LNCaP clone FGC (cell line): ENCODE measurements at regions not wholly inside any gene's neighbourhood (a gene's known extent, or its start where the extent isn't known, plus 50 kb on each side); places are given as distances from the start of the nearest gene placed in this dataset.

Experiments used
- DNase-seq: peaks from one replicate; pipeline ENCODE4 v3.0.0-alpha.2; 2011; ENCODE audit warnings: low read depth
- H3K4me3 ChIP-seq: 2 replicates; pipeline ENCODE4 v1.5.1; 2011; ENCODE audit warnings: mild to moderate bottlenecking, low read depth, low read length, control low read depth
- CTCF ChIP-seq: IDR thresholded peaks from 2 replicates; pipeline ENCODE4 v1.5.1; 2012; ENCODE audit warnings: mild to moderate bottlenecking; ENCODE audit not compliant: control insufficient read depth, insufficient read depth; ENCODE audit errors: extremely low read depth

GRCh38 chr12:89250213-89250612, 102.1 kb downstream of the DUSP6 start:
- H3K4me3 ChIP-seq = no peak overlapping the region
- no peak for TF ChIP-seq CTCF
- no peak for DNase-seq

DNA sequence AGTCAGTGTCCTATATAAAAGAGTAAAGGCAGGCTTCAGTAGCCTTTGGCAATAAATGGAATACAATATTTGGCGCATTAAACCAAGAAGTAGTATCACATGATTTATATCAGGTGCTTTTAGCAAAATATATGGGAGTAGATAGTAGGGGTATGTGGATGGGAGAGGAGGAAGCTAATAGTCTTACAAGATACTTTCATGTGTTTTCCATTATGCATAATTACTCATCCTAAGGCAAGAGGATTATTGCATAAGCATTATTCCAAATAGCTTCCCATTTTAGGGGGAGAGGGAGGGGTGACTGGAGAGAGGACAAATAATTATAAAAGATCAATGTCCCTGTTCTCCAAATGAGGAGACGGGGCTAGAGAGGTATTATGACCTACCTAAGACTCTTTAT, 104.3 kb downstream of the DUSP6 start:
- TF ChIP-seq CTCF = no peak
- H3K4me3 ChIP-seq = no peak overlapping the region
- DNase-seq = no peak

GRCh38 chr12:89247541-89247942, 104.8 kb downstream of the DUSP6 start:
- DNase-seq = no peak
- H3K4me3 ChIP-seq = no peak overlapping the region
- no peak for TF ChIP-seq CTCF

GRCh38 chr12:89245090-89245489, 107.2 kb downstream of the DUSP6 start:
- DNase-seq = no peak
- no peak overlapping the region for H3K4me3 ChIP-seq
- no peak for TF ChIP-seq CTCF

DNA sequence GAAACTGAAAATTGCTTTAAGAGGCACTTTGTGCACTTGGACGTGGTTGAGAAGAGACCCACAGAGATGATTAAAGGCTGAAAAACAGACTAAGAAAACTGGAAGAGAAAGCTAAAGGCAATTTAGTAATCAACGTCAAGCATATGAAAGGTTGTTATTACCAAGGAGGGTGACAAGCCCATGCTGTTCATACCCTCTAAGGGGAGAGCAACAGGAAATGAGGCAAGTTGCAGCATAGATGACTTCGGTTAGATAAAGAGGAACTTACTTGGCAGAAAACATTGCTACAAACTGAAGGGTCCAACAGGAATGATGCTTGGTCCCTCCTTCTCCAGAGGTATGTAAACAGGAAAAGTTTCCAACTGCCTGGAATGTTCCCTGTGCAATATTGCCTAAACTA, 107.8 kb downstream of the DUSP6 start:
- H3K4me3 ChIP-seq = no peak overlapping the region
- no peak for DNase-seq
- TF ChIP-seq CTCF = no peak

- TF ChIP-seq CTCF = no peak
- no peak for DNase-seq
- no peak overlapping the region for H3K4me3 ChIP-seq
Measured at GRCh38 chr12:89243771-89244170, 108.5 kb downstream of the DUSP6 start.

- DNase-seq = no peak
- H3K4me3 ChIP-seq = no peak overlapping the region
- no peak for TF ChIP-seq CTCF
Measured at GRCh38 chr12:89239534-89239933, 112.8 kb downstream of the DUSP6 start.
